ENCODE measurements at regions not wholly inside any gene's neighbourhood (a gene's known extent, or its start where the extent isn't known, plus 50 kb on each side); places are given as distances from the start of the nearest gene placed in this dataset.

GRCh38 chr21:28086861-28087581, 905.7 kb downstream of the LTN1 start:
- Histone ChIP-seq H4K20me1 (ENCODE audit: insufficient read depth, low read length) (no peaks in the 10 kb centered on the region), H3K4me1 (ENCODE audit: control insufficient read depth in 1 of 2, insufficient read depth in 2 of 2, low read length in 2 of 2) (no peaks in the 10 kb centered on the region), H3K4me2 (replicated peaks; ENCODE audit: extremely low read depth, low read length, poor library complexity, severe bottlenecking) (no peak overlapping the region), H3K9me3 (replicated peaks in 1 of 2; ENCODE audit: control insufficient read depth in 1 of 2, insufficient read depth in 1 of 2, low read length in 2 of 2) (no peaks in the 10 kb centered on the region), H3K27me3 (ENCODE audit: control insufficient read depth in 2 of 2, insufficient read depth in 2 of 2, low read length in 2 of 2) (no peaks in the 10 kb centered on the region), H3K9ac (ENCODE audit: insufficient read depth, low read length, poor library complexity, severe bottlenecking) (no peak overlapping the region), H3K79me2 (ENCODE audit: insufficient read depth, low read length) (no peaks in the 10 kb centered on the region), H2AFZ (ENCODE audit: insufficient read depth, low read depth, low read length, poor library complexity, severe bottlenecking) (no peak overlapping the region), H3K27ac (ENCODE audit: low read depth in 1 of 2, low read length in 2 of 2) (no peak overlapping the region), H3K36me3 (replicated peaks in 1 of 2; ENCODE audit: control insufficient read depth in 1 of 2, insufficient read depth in 2 of 2, low read length in 2 of 2) (no peaks in the 10 kb centered on the region), H3K4me3 (replicated peaks in 1 of 3; ENCODE audit: low read depth in 2 of 3, low read length in 3 of 3) (no peak overlapping the region)
- Mint-ChIP-seq H3K4me3 (no peak overlapping the region), H3K4me1 (no peaks in the 10 kb centered on the region), H3K27ac (no peak overlapping the region), H3K9me3 (peaks cover 0 to 12% (median 5%) of the 10 kb centered on the region in 7 donors), H3K27me3 (ENCODE audit: low read depth in 3 of 3) (peaks cover 2 to 9% (median 2%) of the 10 kb centered on the region in 3 donors), H3K36me3 (no peaks in the 10 kb centered on the region)
- intact Hi-C loops (cut with micrococcal nuclease), result no loop called here
- 100% methylated on average over 1 of the region's 6 CpGs for WGBS (ENCODE audit: insufficient coverage)
- no peak for TF ChIP-seq CTCF (IDR thresholded peaks at IDR 0.05)
- DNase-seq, result no peak

GRCh38 chr21:28084951-28085350, 907.7 kb downstream of the LTN1 start:
- no peak overlapping the region for H3K4me3 Mint-ChIP-seq
- Histone ChIP-seq H2AFZ (ENCODE audit: insufficient read depth, low read depth, low read length, poor library complexity, severe bottlenecking) (no peak overlapping the region), H3K36me3 (replicated peaks in 1 of 2; ENCODE audit: control insufficient read depth in 1 of 2, insufficient read depth in 2 of 2, low read length in 2 of 2) (no peaks in the 10 kb centered on the region), H4K20me1 (ENCODE audit: insufficient read depth, low read length) (no peaks in the 10 kb centered on the region), H3K4me2 (replicated peaks; ENCODE audit: extremely low read depth, low read length, poor library complexity, severe bottlenecking) (no peak overlapping the region), H3K4me3 (replicated peaks in 1 of 3; ENCODE audit: low read depth in 2 of 3, low read length in 3 of 3) (no peak overlapping the region), H3K4me1 (ENCODE audit: control insufficient read depth in 1 of 2, insufficient read depth in 2 of 2, low read length in 2 of 2) (no peaks in the 10 kb centered on the region), H3K27me3 (ENCODE audit: control insufficient read depth in 2 of 2, insufficient read depth in 2 of 2, low read length in 2 of 2) (no peaks in the 10 kb centered on the region), H3K27ac (ENCODE audit: low read depth in 1 of 2, low read length in 2 of 2) (no peak overlapping the region), H3K9ac (ENCODE audit: insufficient read depth, low read length, poor library complexity, severe bottlenecking) (no peak overlapping the region), H3K9me3 (replicated peaks in 1 of 2; ENCODE audit: control insufficient read depth in 1 of 2, insufficient read depth in 1 of 2, low read length in 2 of 2) (no peaks in the 10 kb centered on the region), H3K79me2 (ENCODE audit: insufficient read depth, low read length) (no peaks in the 10 kb centered on the region)
- TF ChIP-seq CTCF (IDR thresholded peaks at IDR 0.05), result no peak
- peaks cover 2 to 7% (median 2%) of the 10 kb centered on the region in 3 donors for H3K27me3 Mint-ChIP-seq (ENCODE audit: low read depth in 3 of 3)
- intact Hi-C loops (cut with micrococcal nuclease), result no loop called here
- no peak for DNase-seq
- WGBS (ENCODE audit: insufficient coverage), result no CpG with 5 or more reads among the region's 2 CpGs
- H3K36me3 Mint-ChIP-seq, result no peaks in the 10 kb centered on the region
- H3K27ac Mint-ChIP-seq, result no peak overlapping the region
- H3K9me3 Mint-ChIP-seq, result peaks cover 2 to 10% (median 4%) of the 10 kb centered on the region in 7 donors
- H3K4me1 Mint-ChIP-seq, result no peaks in the 10 kb centered on the region
